ENCODE measurements at regions not wholly inside any gene's neighbourhood (a gene's known extent, or its start where the extent isn't known, plus 50 kb on each side); places are given as distances from the start of the nearest gene placed in this dataset.

DNA sequence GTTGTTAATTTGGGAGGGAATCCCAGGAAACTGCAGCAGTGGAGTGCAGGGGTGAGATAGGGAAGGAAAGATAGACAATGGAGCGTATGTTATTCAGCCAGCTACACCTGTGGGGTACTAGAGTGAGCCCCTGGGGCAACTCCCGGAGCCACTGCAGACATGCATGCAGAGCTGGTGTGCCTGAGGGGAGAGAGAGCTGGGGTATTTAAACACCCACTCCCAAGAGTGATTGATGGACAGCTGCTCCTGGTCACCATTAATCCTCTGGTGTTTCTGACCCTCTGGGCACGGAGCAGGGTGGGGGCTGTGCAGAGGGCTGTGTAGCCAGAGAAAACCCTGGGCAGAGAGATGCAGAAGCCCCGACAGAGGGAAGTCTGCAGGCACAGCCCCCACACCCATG, 146.7 kb upstream of the CDH4 start:
- TF ChIP-seq, protein P1, sequence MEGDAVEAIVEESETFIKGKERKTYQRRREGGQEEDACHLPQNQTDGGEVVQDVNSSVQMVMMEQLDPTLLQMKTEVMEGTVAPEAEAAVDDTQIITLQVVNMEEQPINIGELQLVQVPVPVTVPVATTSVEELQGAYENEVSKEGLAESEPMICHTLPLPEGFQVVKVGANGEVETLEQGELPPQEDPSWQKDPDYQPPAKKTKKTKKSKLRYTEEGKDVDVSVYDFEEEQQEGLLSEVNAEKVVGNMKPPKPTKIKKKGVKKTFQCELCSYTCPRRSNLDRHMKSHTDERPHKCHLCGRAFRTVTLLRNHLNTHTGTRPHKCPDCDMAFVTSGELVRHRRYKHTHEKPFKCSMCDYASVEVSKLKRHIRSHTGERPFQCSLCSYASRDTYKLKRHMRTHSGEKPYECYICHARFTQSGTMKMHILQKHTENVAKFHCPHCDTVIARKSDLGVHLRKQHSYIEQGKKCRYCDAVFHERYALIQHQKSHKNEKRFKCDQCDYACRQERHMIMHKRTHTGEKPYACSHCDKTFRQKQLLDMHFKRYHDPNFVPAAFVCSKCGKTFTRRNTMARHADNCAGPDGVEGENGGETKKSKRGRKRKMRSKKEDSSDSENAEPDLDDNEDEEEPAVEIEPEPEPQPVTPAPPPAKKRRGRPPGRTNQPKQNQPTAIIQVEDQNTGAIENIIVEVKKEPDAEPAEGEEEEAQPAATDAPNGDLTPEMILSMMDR (conservative IDR thresholded peaks at IDR 0.05; ENCODE audit: low read length): no peak
- no peak overlapping the region for H3K4me3 ChIP-seq (ENCODE audit: low read length)
- no peak for DNase-seq (ENCODE audit: low read depth)

DNA sequence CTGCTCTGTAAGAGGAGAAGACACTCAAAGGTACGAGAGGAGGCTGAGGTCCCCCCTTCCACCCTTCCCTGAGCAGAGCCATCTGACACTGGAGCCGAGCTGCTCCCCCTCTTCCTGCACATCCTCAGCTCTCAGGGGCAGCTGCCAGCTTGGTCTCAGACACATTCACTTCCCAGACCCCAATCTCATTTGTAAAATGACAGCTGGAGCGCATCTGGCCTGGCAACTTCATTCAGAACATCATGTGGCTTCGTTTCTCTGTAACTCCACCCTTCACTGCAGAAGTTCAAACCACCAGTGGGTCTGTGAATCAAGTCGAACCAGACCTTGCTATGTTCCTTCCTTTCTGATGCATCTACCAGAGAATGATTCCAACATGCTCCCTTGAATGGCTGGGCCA, 145.6 kb upstream of the CDH4 start:
- no peak for DNase-seq (ENCODE audit: low read depth)
- TF ChIP-seq, protein P1 (conservative IDR thresholded peaks at IDR 0.05; ENCODE audit: low read length): no peak

DNA sequence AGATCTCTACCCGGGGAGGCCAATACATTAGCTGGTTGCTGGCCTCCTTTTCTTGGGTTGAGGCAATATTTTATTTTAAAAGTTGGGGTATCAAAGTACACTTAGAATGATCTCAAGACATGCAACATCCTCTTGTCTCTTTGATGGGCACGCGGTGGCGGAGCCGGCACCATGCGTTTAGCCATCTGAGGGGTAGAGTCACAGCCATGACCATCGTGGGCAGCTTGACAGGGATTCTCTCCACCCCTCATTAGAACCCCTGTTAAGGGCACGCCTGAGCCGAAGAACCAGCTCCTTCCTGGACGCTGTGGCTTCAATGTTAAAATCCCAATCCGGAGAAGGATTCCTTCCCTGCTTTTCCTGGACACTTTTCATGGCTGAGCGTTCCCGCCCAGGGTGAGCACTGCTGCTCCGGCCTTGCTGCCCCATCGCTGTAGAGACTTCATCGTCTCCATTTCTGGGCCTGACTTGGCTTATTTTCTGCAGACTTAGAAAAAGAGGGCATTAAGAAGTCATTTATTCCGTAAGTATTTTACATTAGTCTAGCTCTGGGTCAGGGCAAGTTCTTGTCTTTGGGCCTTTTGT, 142.7 kb upstream of the CDH4 start:
- TF ChIP-seq, protein P1 (conservative IDR thresholded peaks at IDR 0.05; ENCODE audit: low read length): no peak
- DNase-seq (ENCODE audit: low read depth): no peak
- no peak overlapping the region for H3K4me3 ChIP-seq (ENCODE audit: low read length)

More for the DNA sequence above, 145.6 kb upstream of the CDH4 start:
- no peak overlapping the region for H3K4me3 ChIP-seq (ENCODE audit: low read length)

DNA sequence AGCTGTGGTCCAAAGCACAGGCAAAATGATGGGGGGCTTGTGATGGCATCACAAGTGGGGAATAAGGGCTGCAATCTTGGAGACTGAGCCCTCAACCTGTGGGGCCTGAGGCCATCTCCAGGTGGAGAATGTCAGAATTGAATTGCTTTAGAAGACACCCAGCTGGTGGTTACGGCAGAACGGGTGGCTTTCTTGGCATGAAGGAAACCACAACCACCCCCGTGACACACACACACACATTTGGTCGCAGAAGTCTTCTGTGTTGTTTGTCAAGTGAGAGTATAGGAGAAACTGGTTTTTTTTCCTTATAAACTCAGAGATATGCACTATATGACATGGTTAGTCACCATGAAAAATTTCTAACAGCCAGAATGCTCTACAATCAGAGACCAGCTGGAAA, 139.5 kb upstream of the CDH4 start:
- TF ChIP-seq, protein P1 (conservative IDR thresholded peaks at IDR 0.05; ENCODE audit: low read length): no peak
- H3K4me3 ChIP-seq (ENCODE audit: low read length): no peak overlapping the region
- peak; percentile 26 for DNase-seq (ENCODE audit: low read depth)

DNA sequence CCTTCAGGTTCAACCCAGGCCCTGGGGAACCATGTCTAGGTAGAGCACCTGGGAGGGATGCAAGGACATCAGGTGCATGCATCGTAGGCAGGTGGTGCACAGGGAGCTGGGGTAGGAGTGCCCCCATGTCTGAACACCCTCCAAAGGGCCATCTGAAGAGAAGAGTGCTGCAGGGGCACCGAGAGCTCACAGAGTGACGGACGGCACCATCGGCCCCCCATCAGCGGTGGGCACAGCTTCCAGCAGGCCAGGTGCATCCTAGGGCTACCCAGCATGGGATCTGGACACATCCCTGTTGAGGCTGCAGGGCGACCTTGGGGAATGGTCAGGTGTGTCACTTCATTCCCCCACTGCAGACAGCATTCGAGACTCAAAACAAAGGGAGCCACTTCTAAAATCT, 138.3 kb upstream of the CDH4 start:
- DNase-seq (ENCODE audit: low read depth): no peak
- TF ChIP-seq, protein P1 (conservative IDR thresholded peaks at IDR 0.05; ENCODE audit: low read length): no peak
- H3K4me3 ChIP-seq (ENCODE audit: low read length): no peak overlapping the region

DNA sequence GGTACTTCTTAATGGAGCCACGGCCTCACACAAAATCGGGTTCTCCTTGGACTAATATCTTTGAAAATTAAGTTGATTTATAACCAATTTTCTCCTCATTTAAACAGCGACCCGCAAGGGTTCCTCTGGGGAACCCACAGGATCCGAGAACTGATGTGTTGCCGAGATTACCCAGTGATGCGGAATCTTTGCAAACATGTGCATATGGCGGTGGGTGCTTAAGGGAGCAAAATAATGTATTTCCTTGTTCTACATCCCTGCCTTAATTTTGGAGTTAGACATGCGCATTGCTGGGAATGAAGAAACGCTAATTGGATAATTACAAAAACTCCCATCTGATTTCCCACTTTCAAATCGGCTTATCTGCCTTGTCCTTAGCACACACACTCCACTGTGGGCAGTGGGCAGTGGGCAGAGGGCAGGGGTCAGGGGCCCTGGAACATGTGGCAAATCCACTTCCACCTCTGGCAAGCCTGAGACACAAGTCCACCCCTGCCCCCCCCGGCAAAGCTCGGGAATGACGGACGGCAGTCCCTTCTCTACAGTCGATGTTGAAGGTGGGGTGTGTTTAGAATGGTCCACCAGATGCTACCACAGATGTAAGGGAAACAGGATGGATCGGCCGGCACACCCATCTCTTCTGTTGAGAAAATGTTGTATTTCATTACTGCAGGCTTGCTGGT, 137.4 kb upstream of the CDH4 start:
- no peak overlapping the region for H3K4me3 ChIP-seq (ENCODE audit: low read length)
- DNase-seq (ENCODE audit: low read depth): no peak
- TF ChIP-seq, protein P1 (conservative IDR thresholded peaks at IDR 0.05; ENCODE audit: low read length): no peak

Data from AG10803 (cell line).